ENCODE measurements at regions not wholly inside any gene's neighbourhood (a gene's known extent, or its start where the extent isn't known, plus 50 kb on each side); places are given as distances from the start of the nearest gene placed in this dataset.

GRCh38 chr5:160903551-160903950 is 51.5 kb upstream of the ATP10B start:
- Histone ChIP-seq H3K27me3 (no peaks in the 10 kb centered on the region), H3K9me3 (no peaks in the 10 kb centered on the region), H3K36me3 (no peaks in the 10 kb centered on the region), H3K4me3 (no peak overlapping the region), H3K4me1 (no peaks in the 10 kb centered on the region), H3K27ac (no peak overlapping the region)
- ATAC-seq: no peak
- WGBS, 2 donors (ENCODE audit: low coverage in 1 of 2): 0% methylated on average over 1 of the region's 1 CpG; no CpG with 5 or more reads in 1 of the 2 donors
- TF ChIP-seq POLR2AphosphoS5 (IDR thresholded peaks at IDR 0.05) (no peak), POLR2A (IDR thresholded peaks at IDR 0.05) (no peak), EP300 (IDR thresholded peaks at IDR 0.05) (no peak), CTCF (IDR thresholded peaks at IDR 0.05) (no peak)

DNA sequence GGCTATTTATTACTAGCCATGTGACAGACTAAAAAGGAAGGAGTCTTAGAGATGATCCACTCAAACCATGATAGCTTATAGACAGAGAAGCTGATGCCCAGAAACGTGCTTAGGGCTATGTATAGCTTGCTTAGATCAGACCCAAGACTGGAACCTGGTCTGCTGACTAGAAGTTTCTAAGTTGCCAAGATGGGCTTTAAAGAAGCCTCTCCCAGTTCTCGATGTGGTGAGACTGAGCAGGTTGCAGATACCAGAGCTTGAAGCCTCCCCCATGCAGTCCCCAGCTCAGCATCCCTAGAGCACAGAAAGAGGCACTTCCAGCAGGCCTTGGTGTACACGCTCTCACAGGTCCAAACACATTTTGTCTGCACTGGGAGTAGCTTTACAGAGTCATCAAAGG is 51.1 kb upstream of the ATP10B start:
- H3K27me3 ChIP-seq: no peaks in the 10 kb centered on the region
- TF ChIP-seq CTCF (IDR thresholded peaks at IDR 0.05) (no peak), POLR2AphosphoS5 (IDR thresholded peaks at IDR 0.05) (no peak), EP300 (IDR thresholded peaks at IDR 0.05) (no peak), POLR2A (IDR thresholded peaks at IDR 0.05) (no peak)
- ATAC-seq: no peak
- no peaks in the 10 kb centered on the region for H3K36me3 ChIP-seq
- H3K9me3 ChIP-seq: no peaks in the 10 kb centered on the region
- no peak overlapping the region for H3K4me3 ChIP-seq
- no peak overlapping the region for H3K27ac ChIP-seq
- H3K4me1 ChIP-seq: no peaks in the 10 kb centered on the region
- 20 to 55% methylated on average over 1 to 3 of the region's 3 CpGs for WGBS, 2 donors (ENCODE audit: low coverage in 1 of 2)

All from gastroesophageal sphincter (tissue), 4 donors.